Liver (tissue), 8 donors: ENCODE measurements at regions not wholly inside any gene's neighbourhood (a gene's known extent, or its start where the extent isn't known, plus 50 kb on each side); places are given as distances from the start of the nearest gene placed in this dataset.

Source experiments
- DNase-seq: peaks from one replicate; pipeline ENCODE4 v3.0.0-alpha.2; 2017; ENCODE audit warnings: low spot score
- H3K27ac ChIP-seq, 2 donors: one replicate each; pipeline ENCODE4 v1.7.0; 2013; ENCODE audit warnings: inconsistent platforms in 2 of 2, low read length in 2 of 2, control low read depth in 1 of 2, low read depth in 1 of 2, mild to moderate bottlenecking in 1 of 2
- H3K27me3 ChIP-seq, 4 donors: one replicate each; pipeline versions ENCODE4 v1.6.1 to v1.7.0; 2013; ENCODE audit warnings: low read length in 3 of 4, inconsistent platforms in 1 of 4, mild to moderate bottlenecking in 1 of 4, moderate library complexity in 1 of 4; ENCODE audit not compliant: control insufficient read depth in 4 of 4, insufficient read depth in 4 of 4
- H3K36me3 ChIP-seq, 4 donors: one replicate each; pipeline versions ENCODE4 v1.6.1 to v1.7.0; 2013; ENCODE audit warnings: low read length in 3 of 4, mild to moderate bottlenecking in 3 of 4, low read depth in 1 of 4, moderate library complexity in 1 of 4; ENCODE audit not compliant: control insufficient read depth in 4 of 4, insufficient read depth in 3 of 4
- H3K4me1 ChIP-seq, 4 donors: one replicate each; pipeline versions ENCODE4 v1.6.1 to v1.7.0; 2013; ENCODE audit warnings: low read length in 3 of 4, mild to moderate bottlenecking in 3 of 4, moderate library complexity in 1 of 4; ENCODE audit not compliant: control insufficient read depth in 4 of 4, insufficient read depth in 4 of 4
- H3K4me3 ChIP-seq, 3 donors: one replicate each; pipeline versions ENCODE4 v1.6.1 to v1.7.0; 2013; ENCODE audit warnings: low read length in 3 of 3, control low read depth in 1 of 3, low read depth in 1 of 3, mild to moderate bottlenecking in 1 of 3
- H3K9ac ChIP-seq, 2 donors: one replicate each; pipeline ENCODE4 v1.7.0; 2013; ENCODE audit warnings: low read length in 2 of 2, mild to moderate bottlenecking in 2 of 2, moderate library complexity in 2 of 2, control low read depth in 1 of 2, low read depth in 1 of 2
- H3K9me3 ChIP-seq, 4 donors: one replicate each; pipeline versions ENCODE4 v1.6.1 to v1.7.0; 2013; ENCODE audit warnings: low read length in 3 of 4; ENCODE audit not compliant: control insufficient read depth in 4 of 4
- EGR1 ChIP-seq, 2 donors: IDR thresholded peaks; 2 replicates each; pipeline ENCODE4 v1.6.1; 2016 to 2018; ENCODE audit warnings: antibody characterized with exemption in 2 of 2, low read depth in 2 of 2
- FOXA1 ChIP-seq: IDR thresholded peaks from 2 replicates; pipeline ENCODE4 v1.6.1; 2016; ENCODE audit warnings: antibody characterized with exemption
- FOXA2 ChIP-seq: IDR thresholded peaks from 2 replicates; pipeline ENCODE4 v1.6.1; 2016; ENCODE audit warnings: antibody characterized with exemption
- GABPA ChIP-seq, 2 donors: IDR thresholded peaks in 1 of 2; conservative IDR thresholded peaks in 1 of 2; 2 replicates each; pipeline ENCODE4 v1.6.1; 2016; ENCODE audit warnings: antibody characterized with exemption in 2 of 2, mild to moderate bottlenecking in 1 of 2, moderate library complexity in 1 of 2
- HNF4A ChIP-seq, 2 donors: conservative IDR thresholded peaks; 2 replicates each; pipeline ENCODE4 v1.6.1; 2016; ENCODE audit warnings: antibody characterized with exemption in 2 of 2, mild to moderate bottlenecking in 2 of 2
- HNF4G ChIP-seq: IDR thresholded peaks from 2 replicates; pipeline ENCODE4 v1.6.1; 2016; ENCODE audit warnings: antibody characterized with exemption
- JUND ChIP-seq, 2 donors: IDR thresholded peaks; 2 replicates each; pipeline ENCODE4 v1.6.1; 2016; ENCODE audit warnings: antibody characterized with exemption in 2 of 2
- NR2F2 ChIP-seq: IDR thresholded peaks from 2 replicates; pipeline ENCODE4 v1.6.1; 2016; ENCODE audit warnings: antibody characterized with exemption
- RAD21 ChIP-seq, 2 donors: IDR thresholded peaks; 2 replicates each; pipeline ENCODE4 v1.6.1; 2016; ENCODE audit warnings: antibody characterized with exemption in 2 of 2, mild to moderate bottlenecking in 2 of 2
- RXRA ChIP-seq, 2 donors: IDR thresholded peaks; 2 replicates each; pipeline ENCODE4 v1.6.1; 2017 to 2018; ENCODE audit warnings: antibody characterized with exemption in 2 of 2, mild to moderate bottlenecking in 1 of 2
- SP1 ChIP-seq: IDR thresholded peaks from 2 replicates; pipeline ENCODE4 v1.6.1; 2018; ENCODE audit warnings: antibody characterized with exemption, mild to moderate bottlenecking
- TAF1 ChIP-seq: conservative IDR thresholded peaks from 2 replicates; pipeline ENCODE4 v1.6.1; 2016; ENCODE audit warnings: antibody characterized with exemption, mild to moderate bottlenecking
- YY1 ChIP-seq: IDR thresholded peaks from 2 replicates; pipeline ENCODE4 v1.6.1; 2016; ENCODE audit warnings: antibody characterized with exemption, mild to moderate bottlenecking
- WGBS: extraction: QIAGEN DNeasy Blood & Tissue Kit; methylation state at CpG from one replicate; pipeline ENCODE4 v1.1.7; 2013; 5-methylcytosine and 5-hydroxymethylcytosine counted together
- TF ChIP-seq, protein P1 (sequence below): fragments of 150-350 bp; IDR thresholded peaks from 2 replicates; pipeline ENCODE4 v1.5.1; 2017; ENCODE audit warnings: improper control_type of control experiment, low read depth, low read length; ENCODE audit not compliant: missing input control
- TF ChIP-seq, protein P2 (sequence below): IDR thresholded peaks from 2 replicates; pipeline ENCODE4 v1.6.1; 2016; ENCODE audit warnings: antibody characterized with exemption
- TF ChIP-seq, protein P3 (sequence below): IDR thresholded peaks from 2 replicates; pipeline ENCODE4 v1.6.1; 2016; ENCODE audit warnings: antibody characterized with exemption
- TF ChIP-seq, protein P4 (sequence below): IDR thresholded peaks from 2 replicates; pipeline ENCODE4 v1.6.1; 2016; ENCODE audit warnings: antibody characterized with exemption, mild to moderate bottlenecking
- TF ChIP-seq, protein P5 (sequence below): IDR thresholded peaks from 2 replicates; pipeline ENCODE4 v1.6.1; 2016; ENCODE audit warnings: antibody characterized with exemption
- donor health status: healthy.
- donor health status: healthy.
- donor health status: healthy.
- donor health status: healthy.
- donor health status: healthy.

DNA sequence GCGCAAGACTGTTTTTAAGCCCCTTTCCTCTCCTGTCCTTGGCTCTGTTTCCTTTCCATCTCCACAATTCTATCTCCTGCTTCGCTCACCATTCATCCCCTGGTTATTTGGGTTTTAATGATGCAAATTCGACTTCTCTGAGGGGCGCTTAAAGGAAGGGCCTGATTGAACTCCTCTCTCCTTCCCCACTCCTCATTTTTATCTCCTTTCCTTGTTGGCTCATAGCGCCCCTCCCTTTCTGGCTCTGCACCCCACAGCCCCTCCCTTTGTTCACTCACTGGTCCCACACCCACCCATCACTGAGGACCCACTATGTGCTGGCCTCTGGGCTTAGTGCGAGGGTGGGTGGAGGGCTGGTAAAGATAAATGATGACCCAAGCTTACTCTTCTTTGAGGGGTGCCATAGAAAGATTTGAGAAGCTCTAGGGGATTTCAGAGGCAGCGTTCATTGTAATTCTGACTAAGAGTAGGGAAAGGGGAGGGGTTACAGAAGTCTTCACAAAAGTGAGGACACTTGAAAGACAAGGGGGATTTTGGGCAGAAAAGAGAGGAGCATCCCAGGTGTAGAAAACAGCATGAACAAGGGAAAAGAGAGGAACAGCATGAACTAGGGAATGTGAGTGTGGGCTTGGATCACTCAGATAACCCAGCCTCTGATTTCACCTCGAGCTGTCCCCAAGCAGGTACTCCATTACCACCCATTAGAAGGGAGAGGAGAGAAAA, 507.8 kb downstream of the CD83 start:
- H3K9ac ChIP-seq, result no peak overlapping the region
- H3K36me3 ChIP-seq, result no peaks in the 10 kb centered on the region
- H3K27me3 ChIP-seq, result no peaks in the 10 kb centered on the region
- no peak overlapping the region for H3K4me3 ChIP-seq
- peaks cover 0 to 3% (median under 1%) of the 10 kb centered on the region in 4 donors for H3K9me3 ChIP-seq
- TF ChIP-seq, protein P1, sequence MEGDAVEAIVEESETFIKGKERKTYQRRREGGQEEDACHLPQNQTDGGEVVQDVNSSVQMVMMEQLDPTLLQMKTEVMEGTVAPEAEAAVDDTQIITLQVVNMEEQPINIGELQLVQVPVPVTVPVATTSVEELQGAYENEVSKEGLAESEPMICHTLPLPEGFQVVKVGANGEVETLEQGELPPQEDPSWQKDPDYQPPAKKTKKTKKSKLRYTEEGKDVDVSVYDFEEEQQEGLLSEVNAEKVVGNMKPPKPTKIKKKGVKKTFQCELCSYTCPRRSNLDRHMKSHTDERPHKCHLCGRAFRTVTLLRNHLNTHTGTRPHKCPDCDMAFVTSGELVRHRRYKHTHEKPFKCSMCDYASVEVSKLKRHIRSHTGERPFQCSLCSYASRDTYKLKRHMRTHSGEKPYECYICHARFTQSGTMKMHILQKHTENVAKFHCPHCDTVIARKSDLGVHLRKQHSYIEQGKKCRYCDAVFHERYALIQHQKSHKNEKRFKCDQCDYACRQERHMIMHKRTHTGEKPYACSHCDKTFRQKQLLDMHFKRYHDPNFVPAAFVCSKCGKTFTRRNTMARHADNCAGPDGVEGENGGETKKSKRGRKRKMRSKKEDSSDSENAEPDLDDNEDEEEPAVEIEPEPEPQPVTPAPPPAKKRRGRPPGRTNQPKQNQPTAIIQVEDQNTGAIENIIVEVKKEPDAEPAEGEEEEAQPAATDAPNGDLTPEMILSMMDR, result no peak
- TF ChIP-seq JUND (IDR thresholded peaks at IDR 0.05), result no peak
- TF ChIP-seq, protein P2, sequence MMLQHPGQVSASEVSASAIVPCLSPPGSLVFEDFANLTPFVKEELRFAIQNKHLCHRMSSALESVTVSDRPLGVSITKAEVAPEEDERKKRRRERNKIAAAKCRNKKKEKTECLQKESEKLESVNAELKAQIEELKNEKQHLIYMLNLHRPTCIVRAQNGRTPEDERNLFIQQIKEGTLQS, result no peak
- TF ChIP-seq, protein P3, sequence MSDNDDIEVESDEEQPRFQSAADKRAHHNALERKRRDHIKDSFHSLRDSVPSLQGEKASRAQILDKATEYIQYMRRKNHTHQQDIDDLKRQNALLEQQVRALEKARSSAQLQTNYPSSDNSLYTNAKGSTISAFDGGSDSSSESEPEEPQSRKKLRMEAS, result no peak
- TF ChIP-seq YY1, result no peak
- TF ChIP-seq GABPA (IDR thresholded peaks at IDR 0.05 in 1 of 2, conservative IDR thresholded peaks at IDR 0.05 in 1 of 2), result no peak
- no peak for TF ChIP-seq HNF4A (conservative IDR thresholded peaks at IDR 0.05)
- TF ChIP-seq RAD21 (IDR thresholded peaks at IDR 0.05), result no peak
- no peak for TF ChIP-seq EGR1 (IDR thresholded peaks at IDR 0.05; ENCODE audit: low read depth in 2 of 2)
- no peak for TF ChIP-seq NR2F2
- TF ChIP-seq FOXA1, result no peak
- TF ChIP-seq, protein P4, sequence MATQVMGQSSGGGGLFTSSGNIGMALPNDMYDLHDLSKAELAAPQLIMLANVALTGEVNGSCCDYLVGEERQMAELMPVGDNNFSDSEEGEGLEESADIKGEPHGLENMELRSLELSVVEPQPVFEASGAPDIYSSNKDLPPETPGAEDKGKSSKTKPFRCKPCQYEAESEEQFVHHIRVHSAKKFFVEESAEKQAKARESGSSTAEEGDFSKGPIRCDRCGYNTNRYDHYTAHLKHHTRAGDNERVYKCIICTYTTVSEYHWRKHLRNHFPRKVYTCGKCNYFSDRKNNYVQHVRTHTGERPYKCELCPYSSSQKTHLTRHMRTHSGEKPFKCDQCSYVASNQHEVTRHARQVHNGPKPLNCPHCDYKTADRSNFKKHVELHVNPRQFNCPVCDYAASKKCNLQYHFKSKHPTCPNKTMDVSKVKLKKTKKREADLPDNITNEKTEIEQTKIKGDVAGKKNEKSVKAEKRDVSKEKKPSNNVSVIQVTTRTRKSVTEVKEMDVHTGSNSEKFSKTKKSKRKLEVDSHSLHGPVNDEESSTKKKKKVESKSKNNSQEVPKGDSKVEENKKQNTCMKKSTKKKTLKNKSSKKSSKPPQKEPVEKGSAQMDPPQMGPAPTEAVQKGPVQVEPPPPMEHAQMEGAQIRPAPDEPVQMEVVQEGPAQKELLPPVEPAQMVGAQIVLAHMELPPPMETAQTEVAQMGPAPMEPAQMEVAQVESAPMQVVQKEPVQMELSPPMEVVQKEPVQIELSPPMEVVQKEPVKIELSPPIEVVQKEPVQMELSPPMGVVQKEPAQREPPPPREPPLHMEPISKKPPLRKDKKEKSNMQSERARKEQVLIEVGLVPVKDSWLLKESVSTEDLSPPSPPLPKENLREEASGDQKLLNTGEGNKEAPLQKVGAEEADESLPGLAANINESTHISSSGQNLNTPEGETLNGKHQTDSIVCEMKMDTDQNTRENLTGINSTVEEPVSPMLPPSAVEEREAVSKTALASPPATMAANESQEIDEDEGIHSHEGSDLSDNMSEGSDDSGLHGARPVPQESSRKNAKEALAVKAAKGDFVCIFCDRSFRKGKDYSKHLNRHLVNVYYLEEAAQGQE, result no peak
- no peak for TF ChIP-seq FOXA2
- TF ChIP-seq HNF4G, result no peak
- no peak for TF ChIP-seq SP1
- no peak for TF ChIP-seq RXRA (IDR thresholded peaks at IDR 0.05)
- no peak for TF ChIP-seq TAF1
- TF ChIP-seq, protein P5, sequence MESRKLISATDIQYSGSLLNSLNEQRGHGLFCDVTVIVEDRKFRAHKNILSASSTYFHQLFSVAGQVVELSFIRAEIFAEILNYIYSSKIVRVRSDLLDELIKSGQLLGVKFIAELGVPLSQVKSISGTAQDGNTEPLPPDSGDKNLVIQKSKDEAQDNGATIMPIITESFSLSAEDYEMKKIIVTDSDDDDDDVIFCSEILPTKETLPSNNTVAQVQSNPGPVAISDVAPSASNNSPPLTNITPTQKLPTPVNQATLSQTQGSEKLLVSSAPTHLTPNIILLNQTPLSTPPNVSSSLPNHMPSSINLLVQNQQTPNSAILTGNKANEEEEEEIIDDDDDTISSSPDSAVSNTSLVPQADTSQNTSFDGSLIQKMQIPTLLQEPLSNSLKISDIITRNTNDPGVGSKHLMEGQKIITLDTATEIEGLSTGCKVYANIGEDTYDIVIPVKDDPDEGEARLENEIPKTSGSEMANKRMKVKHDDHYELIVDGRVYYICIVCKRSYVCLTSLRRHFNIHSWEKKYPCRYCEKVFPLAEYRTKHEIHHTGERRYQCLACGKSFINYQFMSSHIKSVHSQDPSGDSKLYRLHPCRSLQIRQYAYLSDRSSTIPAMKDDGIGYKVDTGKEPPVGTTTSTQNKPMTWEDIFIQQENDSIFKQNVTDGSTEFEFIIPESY, result no peak
- no peak overlapping the region for H3K27ac ChIP-seq
- no peak for DNase-seq
- H3K4me1 ChIP-seq, result no peaks in the 10 kb centered on the region
- WGBS, result 87% methylated on average over 8 of the region's 8 CpGs
